ENCODE measurements at regions not wholly inside any gene's neighbourhood (a gene's known extent, or its start where the extent isn't known, plus 50 kb on each side); places are given as distances from the start of the nearest gene placed in this dataset.

- peak; percentile 85 for DNase-seq (ENCODE audit: extremely low spot score, unreplicated experiment)
- no peak for TF ChIP-seq CTCF (conservative IDR thresholded peaks at IDR 0.05)
- Mint-ChIP-seq H3K4me3 (peak overlapping the region; percentile 90), H3K27ac (peak overlapping the region; percentile 97), H3K4me1 (ENCODE audit: unreplicated experiment) (peaks cover 18% of the 10 kb centered on the region), H3K9me3 (peaks cover 4% of the 10 kb centered on the region), H3K27me3 (peaks cover 7% of the 10 kb centered on the region), H3K36me3 (peaks cover 3% of the 10 kb centered on the region)
Measured at GRCh38 chr21:17454315-17455027, 58.4 kb upstream of the CXADR start.

GRCh38 chr21:17455028-17455353, 57.9 kb upstream of the CXADR start:
- DNase-seq (ENCODE audit: extremely low spot score, unreplicated experiment), result no peak
- Mint-ChIP-seq H3K27ac (peak overlapping the region; percentile 97), H3K36me3 (peaks cover 3% of the 10 kb centered on the region), H3K27me3 (peaks cover 7% of the 10 kb centered on the region), H3K4me1 (ENCODE audit: unreplicated experiment) (peaks cover 19% of the 10 kb centered on the region), H3K9me3 (peaks cover 4% of the 10 kb centered on the region), H3K4me3 (peak overlapping the region; percentile 90)
- TF ChIP-seq CTCF (conservative IDR thresholded peaks at IDR 0.05), result no peak

GRCh38 chr21:17455451-17455850, 57.4 kb upstream of the CXADR start:
- Mint-ChIP-seq H3K9me3 (peaks cover 4% of the 10 kb centered on the region), H3K27me3 (peaks cover 7% of the 10 kb centered on the region), H3K4me3 (no peak overlapping the region), H3K27ac (no peak overlapping the region), H3K4me1 (ENCODE audit: unreplicated experiment) (peaks cover 23% of the 10 kb centered on the region), H3K36me3 (peaks cover 3% of the 10 kb centered on the region)
- TF ChIP-seq CTCF (conservative IDR thresholded peaks at IDR 0.05), result no peak
- DNase-seq (ENCODE audit: extremely low spot score, unreplicated experiment), result no peak

- Mint-ChIP-seq H3K4me1 (ENCODE audit: unreplicated experiment) (peaks cover 26% of the 10 kb centered on the region), H3K4me3 (no peak overlapping the region), H3K27me3 (peaks cover 7% of the 10 kb centered on the region), H3K27ac (no peak overlapping the region), H3K9me3 (peaks cover 4% of the 10 kb centered on the region), H3K36me3 (peaks cover 3% of the 10 kb centered on the region)
- no peak for TF ChIP-seq CTCF (conservative IDR thresholded peaks at IDR 0.05)
- DNase-seq (ENCODE audit: extremely low spot score, unreplicated experiment), result no peak
Measured at GRCh38 chr21:17458279-17458678, 54.6 kb upstream of the CXADR start.

- H3K9me3 Mint-ChIP-seq, result no peaks in the 10 kb centered on the region
- no peak for TF ChIP-seq CTCF (conservative IDR thresholded peaks at IDR 0.05)
- no peaks in the 10 kb centered on the region for H3K36me3 Mint-ChIP-seq
- H3K27ac Mint-ChIP-seq, result no peak overlapping the region
- H3K4me1 Mint-ChIP-seq (ENCODE audit: unreplicated experiment), result peaks cover 18% of the 10 kb centered on the region
- no peak overlapping the region for H3K4me3 Mint-ChIP-seq
- no peak for DNase-seq (ENCODE audit: extremely low spot score, unreplicated experiment)
- no peaks in the 10 kb centered on the region for H3K27me3 Mint-ChIP-seq
Measured at GRCh38 chr21:17460094-17460493, 52.7 kb upstream of the CXADR start.

Data from type B pancreatic cell (in vitro differentiated cells).